ENCODE measurements at regions not wholly inside any gene's neighbourhood (a gene's known extent, or its start where the extent isn't known, plus 50 kb on each side); places are given as distances from the start of the nearest gene placed in this dataset.

GRCh38 chr2:59249441-59250306 lies 1008.5 kb upstream of the FANCL start:
- TF ChIP-seq FOXA1 (IDR thresholded peaks at IDR 0.05): no peak
- TF ChIP-seq PKNOX1 (IDR thresholded peaks at IDR 0.05): peak; percentile 45
- no peak for TF ChIP-seq ARNT (IDR thresholded peaks at IDR 0.05)
- no peak for TF ChIP-seq NFRKB (IDR thresholded peaks at IDR 0.05)
- no peak for TF ChIP-seq FOXM1 (IDR thresholded peaks at IDR 0.05; ENCODE audit: borderline replicate concordance)
- no peak for TF ChIP-seq SP1 (IDR thresholded peaks at IDR 0.05)
- no peak for TF ChIP-seq HDGF (IDR thresholded peaks at IDR 0.05; ENCODE audit: borderline replicate concordance)
- TF ChIP-seq ZNF384 (IDR thresholded peaks at IDR 0.05): no peak
- no peak for TF ChIP-seq SUZ12 (IDR thresholded peaks at IDR 0.05)
- no peak for TF ChIP-seq TARDBP (IDR thresholded peaks at IDR 0.05)
- no peak for TF ChIP-seq L3MBTL2 (conservative IDR thresholded peaks at IDR 0.05)
- no peak for TF ChIP-seq FOXK2 (IDR thresholded peaks at IDR 0.05)
- TF ChIP-seq ELF4 (IDR thresholded peaks at IDR 0.05): no peak

Measured in HEK293T (cell line).